ENCODE measurements at regions not wholly inside any gene's neighbourhood (a gene's known extent, or its start where the extent isn't known, plus 50 kb on each side); places are given as distances from the start of the nearest gene placed in this dataset.

GRCh38 chr5:173547579-173547978, 68.9 kb downstream of the BOD1 start:
- Histone ChIP-seq H3K36me3 (ENCODE audit: insufficient read depth, low read length, poor library complexity, severe bottlenecking) (no peaks in the 10 kb centered on the region), H3K9me3 (ENCODE audit: low read depth, low read length, poor library complexity, severe bottlenecking) (no peaks in the 10 kb centered on the region), H3K27me3 (replicated peaks; ENCODE audit: insufficient read depth, low read depth, low read length, poor library complexity) (no peaks in the 10 kb centered on the region), H3K4me1 (ENCODE audit: insufficient read depth, low read length, poor library complexity, severe bottlenecking) (no peaks in the 10 kb centered on the region), H3K27ac (ENCODE audit: low read depth, low read length, poor library complexity, severe bottlenecking) (no peak overlapping the region), H3K4me3 (ENCODE audit: low read depth, low read length, poor library complexity, severe bottlenecking) (no peak overlapping the region)
- CTCF ChIA-PET: no interaction called here
- no peak for DNase-seq (ENCODE audit: low spot score)
- no TSS peak for BruUV-seq (replicated peaks)
- TF ChIP-seq CTCF (conservative IDR thresholded peaks at IDR 0.05; ENCODE audit: low read depth, low read length) (no peak), EZH2 (IDR thresholded peaks at IDR 0.05; ENCODE audit: borderline replicate concordance, low read depth, low read length, poor library complexity, severe bottlenecking) (no peak)
- POLR2A ChIA-PET (ENCODE audit: low non-redundant PET): no interaction called here
- intact Hi-C loops (cut with micrococcal nuclease; ENCODE audit: unreplicated experiment): no loop called here

- no peak overlapping the region for H3K27ac ChIP-seq (ENCODE audit: low read depth, low read length, poor library complexity, severe bottlenecking)
- no peaks in the 10 kb centered on the region for H3K27me3 ChIP-seq (replicated peaks; ENCODE audit: insufficient read depth, low read depth, low read length, poor library complexity)
- no peaks in the 10 kb centered on the region for H3K4me1 ChIP-seq (ENCODE audit: insufficient read depth, low read length, poor library complexity, severe bottlenecking)
- H3K36me3 ChIP-seq (ENCODE audit: insufficient read depth, low read length, poor library complexity, severe bottlenecking): no peaks in the 10 kb centered on the region
- ChIA-PET POLR2A (ENCODE audit: low non-redundant PET) (no interaction called here), CTCF (no interaction called here)
- intact Hi-C loops (cut with micrococcal nuclease; ENCODE audit: unreplicated experiment): no loop called here
- no peak for DNase-seq (ENCODE audit: low spot score)
- BruUV-seq (replicated peaks): no TSS peak
- H3K4me3 ChIP-seq (ENCODE audit: low read depth, low read length, poor library complexity, severe bottlenecking): no peak overlapping the region
- TF ChIP-seq CTCF (conservative IDR thresholded peaks at IDR 0.05; ENCODE audit: low read depth, low read length) (no peak), EZH2 (IDR thresholded peaks at IDR 0.05; ENCODE audit: borderline replicate concordance, low read depth, low read length, poor library complexity, severe bottlenecking) (no peak)
- H3K9me3 ChIP-seq (ENCODE audit: low read depth, low read length, poor library complexity, severe bottlenecking): no peaks in the 10 kb centered on the region
These were observed 73.5 kb downstream of the BOD1 start for GRCh38 chr5:173542964-173543363.

GRCh38 chr5:173542159-173542558, 74.3 kb downstream of the BOD1 start:
- intact Hi-C loops (cut with micrococcal nuclease; ENCODE audit: unreplicated experiment): no loop called here
- no peak overlapping the region for H3K27ac ChIP-seq (ENCODE audit: low read depth, low read length, poor library complexity, severe bottlenecking)
- H3K36me3 ChIP-seq (ENCODE audit: insufficient read depth, low read length, poor library complexity, severe bottlenecking): no peaks in the 10 kb centered on the region
- BruUV-seq (replicated peaks): no TSS peak
- H3K4me1 ChIP-seq (ENCODE audit: insufficient read depth, low read length, poor library complexity, severe bottlenecking): no peaks in the 10 kb centered on the region
- no peak overlapping the region for H3K4me3 ChIP-seq (ENCODE audit: low read depth, low read length, poor library complexity, severe bottlenecking)
- no peak for DNase-seq (ENCODE audit: low spot score)
- ChIA-PET CTCF (no interaction called here), POLR2A (ENCODE audit: low non-redundant PET) (no interaction called here)
- no peak for TF ChIP-seq EZH2 (IDR thresholded peaks at IDR 0.05; ENCODE audit: borderline replicate concordance, low read depth, low read length, poor library complexity, severe bottlenecking)
- TF ChIP-seq CTCF (conservative IDR thresholded peaks at IDR 0.05; ENCODE audit: low read depth, low read length): no peak
- H3K9me3 ChIP-seq (ENCODE audit: low read depth, low read length, poor library complexity, severe bottlenecking): no peaks in the 10 kb centered on the region
- no peaks in the 10 kb centered on the region for H3K27me3 ChIP-seq (replicated peaks; ENCODE audit: insufficient read depth, low read depth, low read length, poor library complexity)
